ENCODE measurements at regions not wholly inside any gene's neighbourhood (a gene's known extent, or its start where the extent isn't known, plus 50 kb on each side); places are given as distances from the start of the nearest gene placed in this dataset.

- TF ChIP-seq EZH2 (optimal IDR thresholded peaks at IDR 0.05; ENCODE audit: low read depth, low read length) = no peak
- TF ChIP-seq CTCF (IDR thresholded peaks at IDR 0.05; ENCODE audit: low read length) = no peak
Observed at GRCh38 chr7:9582824-9583223, 1149.4 kb downstream of the NXPH1 start.

Data from MM.1S (cell line).